B cell (primary cell): ENCODE measurements at regions not wholly inside any gene's neighbourhood (a gene's known extent, or its start where the extent isn't known, plus 50 kb on each side); places are given as distances from the start of the nearest gene placed in this dataset.
"Not testable (repeated sequence)": the region's sequence is repeated elsewhere in the genome, so short reads cannot be mapped to it uniquely, and the experiment has no call there.

Experiments used
- ATAC-seq: fragments of 200-7000 bp; cut with Tn5 transposase; one replicate; pipeline ENCODE4 v1.10.0; 2021; ENCODE audit warnings: low read depth, mild to moderate bottlenecking, moderate number of reproducible peaks, moderate library complexity
- CTCF ChIA-PET: fragments of 350-600 bp; sonication (Branson Sonifier 250); formaldehyde crosslinking; loops from one replicate; lab custom pipeline; 2021; ENCODE audit warnings: antibody characterized with exemption, inconsistent platforms; lab: Charles Lee
- POLR2A ChIA-PET: fragments of 350-600 bp; sonication (Branson Sonifier 250); formaldehyde crosslinking; loops from one replicate; lab custom pipeline; 2021; ENCODE audit warnings: antibody characterized with exemption; lab: Charles Lee
- DNase-seq: peaks from one replicate; pipeline ENCODE4 v3.0.0; 2013
- H2AFZ ChIP-seq: 2 replicates; pipeline ENCODE4 v1.6.1; 2012; ENCODE audit warnings: mild to moderate bottlenecking, low read depth, low read length; ENCODE audit not compliant: insufficient read depth, poor library complexity, severe bottlenecking
- H3K27ac ChIP-seq, 2 donors: 1 replicate in 1 of 2; 2 replicates in 1 of 2; pipeline ENCODE4 v1.5.1; 2012 to 2013; ENCODE audit warnings: low read length in 2 of 2, mild to moderate bottlenecking in 2 of 2, moderate library complexity in 1 of 2
- H3K27me3 ChIP-seq, 4 experiments: fragments of 200-600 bp in 1 of 4; sonication (generic) in 1 of 4; replicated peaks in 1 of 4; 1 replicate in 2 of 4; 2 replicates in 2 of 4; pipeline versions ENCODE4 v1.6.1 to v1.7.0; 2013 to 2016; ENCODE audit warnings: low read length in 3 of 4, mild to moderate bottlenecking in 2 of 4, mixed read lengths in 1 of 4, moderate library complexity in 1 of 4; ENCODE audit not compliant: insufficient read depth in 4 of 4, control insufficient read depth in 3 of 4; ENCODE audit errors: control extremely low read depth in 1 of 4
- H3K36me3 ChIP-seq, 2 experiments: replicated peaks in 1 of 2; 1 replicate in 1 of 2; 2 replicates in 1 of 2; pipeline versions ENCODE4 v1.6.1 to v1.7.1; 2013; ENCODE audit warnings: low read length in 1 of 2; ENCODE audit not compliant: insufficient read depth in 2 of 2, control insufficient read depth in 1 of 2; ENCODE audit errors: control extremely low read depth in 1 of 2, extremely low read depth in 1 of 2
- H3K4me1 ChIP-seq, 2 donors: fragments of 200-600 bp in 1 of 2; sonication (generic) in 1 of 2; 1 replicate in 1 of 2; 2 replicates in 1 of 2; pipeline versions ENCODE4 v1.5.1 to v1.6.1; 2013 to 2017; ENCODE audit warnings: low read length in 2 of 2; ENCODE audit not compliant: control insufficient read depth in 2 of 2, insufficient read depth in 2 of 2
- H3K4me2 ChIP-seq: replicated peaks from 2 replicates; pipeline ENCODE3; 2012; ENCODE audit warnings: mild to moderate bottlenecking, low read depth, low read length; ENCODE audit not compliant: poor library complexity, severe bottlenecking
- H3K4me3 ChIP-seq, 5 experiments: fragments of 200-600 bp in 1 of 5; sonication (generic) in 1 of 5; 1 replicate in 3 of 5; 2 replicates in 2 of 5; pipeline versions ENCODE4 v1.5.1 to v1.7.0; 2011 to 2016; ENCODE audit warnings: low read length in 4 of 5, mild to moderate bottlenecking in 4 of 5, low read depth in 2 of 5, control low read depth in 1 of 5, moderate library complexity in 1 of 5; ENCODE audit not compliant: insufficient read depth in 1 of 5; ENCODE audit errors: control extremely low read depth in 1 of 5, extremely low read depth in 1 of 5
- H3K79me2 ChIP-seq: fragments of 200-600 bp; sonication (generic); one replicate; pipeline ENCODE4 v1.6.0; 2016; ENCODE audit warnings: low read length; ENCODE audit not compliant: control insufficient read depth, insufficient read depth
- H3K9ac ChIP-seq: fragments of 200-600 bp; sonication (generic); 2 replicates; pipeline ENCODE4 v1.6.1; 2017; ENCODE audit warnings: mild to moderate bottlenecking, low read length, moderate library complexity
- H3K9me3 ChIP-seq, 3 donors: one replicate each; pipeline versions ENCODE4 v1.6.1 to v1.7.1; 2013; ENCODE audit warnings: low read length in 2 of 3; ENCODE audit not compliant: control insufficient read depth in 2 of 3, insufficient read depth in 1 of 3; ENCODE audit errors: control extremely low read depth in 1 of 3
- H4K20me1 ChIP-seq: 2 replicates; pipeline ENCODE4 v1.6.0; 2012; ENCODE audit warnings: mild to moderate bottlenecking, low read length; ENCODE audit not compliant: insufficient read depth, control insufficient read depth, poor library complexity, severe bottlenecking
- H3K27ac Mint-ChIP-seq: one replicate; pipeline ENCODE4 v1.8.0; 2021; ENCODE audit warnings: mixed read lengths
- H3K27me3 Mint-ChIP-seq: one replicate; pipeline ENCODE4 v1.8.0; 2021; ENCODE audit warnings: mixed read lengths
- H3K4me1 Mint-ChIP-seq: one replicate; pipeline ENCODE4 v1.8.0; 2021; ENCODE audit warnings: mixed read lengths
- H3K4me3 Mint-ChIP-seq: one replicate; pipeline ENCODE4 v1.8.0; 2021; ENCODE audit warnings: mixed read lengths
- H3K9me3 Mint-ChIP-seq: one replicate; pipeline ENCODE4 v1.8.0; 2022; ENCODE audit warnings: mixed read lengths; ENCODE audit not compliant: insufficient read depth
- EZH2 ChIP-seq: IDR thresholded peaks from 2 replicates; pipeline ENCODE4 v1.6.1; 2012; ENCODE audit warnings: borderline replicate concordance, low read depth, mild to moderate bottlenecking, moderate library complexity, low read length; ENCODE audit not compliant: insufficient read depth, poor library complexity, severe bottlenecking
- WGBS: methylation state at CpG from one replicate; pipeline ENCODE4 v1.1.5; 2013; ENCODE audit warnings: missing lambda C conversion rate; ENCODE audit not compliant: insufficient coverage; 5-methylcytosine and 5-hydroxymethylcytosine counted together
- intact Hi-C: fragments of 100-400 bp; cut with micrococcal nuclease; formaldehyde crosslinking; loops from one replicate; pipeline ENCODE4 v1.10.0; 2022
- TF ChIP-seq, protein P1 (sequence below): fragments of 200-600 bp; IDR thresholded peaks from one replicate; pipeline ENCODE4 v1.8.0; 2022; ENCODE audit warnings: antibody characterized with exemption, mild to moderate bottlenecking

DNA sequence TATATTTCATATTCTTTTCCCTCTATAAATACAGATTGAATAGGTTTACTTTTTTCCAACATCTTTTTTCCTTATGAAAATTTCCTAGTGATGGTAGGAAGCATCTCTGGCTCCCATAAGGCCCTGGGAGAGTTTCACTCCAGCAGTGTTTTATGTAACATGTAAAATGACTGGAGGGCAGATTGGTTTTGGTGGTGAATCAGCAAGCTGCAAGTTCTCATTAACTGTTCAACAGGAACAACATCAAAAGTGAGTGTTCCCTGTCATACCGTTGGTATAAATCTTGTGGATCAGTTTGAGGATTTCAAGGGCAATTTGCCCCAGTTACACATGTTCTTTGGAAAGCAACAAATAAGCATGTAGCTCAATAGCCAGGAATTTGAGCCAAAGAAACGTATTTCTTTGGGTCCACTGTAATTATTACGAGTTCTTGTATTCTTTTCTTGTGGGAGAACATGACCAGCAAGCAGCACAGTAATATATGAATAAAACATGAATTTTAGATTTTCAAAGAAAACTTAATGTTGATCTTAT lies 345.7 kb downstream of the SV2B start:
- POLR2A ChIA-PET: no interaction called here
- Histone ChIP-seq H4K20me1 (no peaks in the 10 kb centered on the region), H3K4me3 (no peak overlapping the region), H2AFZ (no peak overlapping the region), H3K4me2 (no peak overlapping the region), H3K27me3 (no peaks in the 10 kb centered on the region), H3K9me3 (no peaks in the 10 kb centered on the region), H3K27ac (no peak overlapping the region), H3K36me3 (no peaks in the 10 kb centered on the region), H3K4me1 (no peaks in the 10 kb centered on the region), H3K9ac (no peak overlapping the region), H3K79me2 (no peaks in the 10 kb centered on the region)
- Mint-ChIP-seq H3K9me3 (peaks cover 2% of the 10 kb centered on the region), H3K4me1 (no peaks in the 10 kb centered on the region), H3K27me3 (peaks cover 3% of the 10 kb centered on the region), H3K4me3 (no peak overlapping the region), H3K27ac (no peak overlapping the region)
- CTCF ChIA-PET: no interaction called here
- no peak for ATAC-seq
- intact Hi-C loops: no loop called here
- TF ChIP-seq EZH2: no peak
- TF ChIP-seq, protein P1, sequence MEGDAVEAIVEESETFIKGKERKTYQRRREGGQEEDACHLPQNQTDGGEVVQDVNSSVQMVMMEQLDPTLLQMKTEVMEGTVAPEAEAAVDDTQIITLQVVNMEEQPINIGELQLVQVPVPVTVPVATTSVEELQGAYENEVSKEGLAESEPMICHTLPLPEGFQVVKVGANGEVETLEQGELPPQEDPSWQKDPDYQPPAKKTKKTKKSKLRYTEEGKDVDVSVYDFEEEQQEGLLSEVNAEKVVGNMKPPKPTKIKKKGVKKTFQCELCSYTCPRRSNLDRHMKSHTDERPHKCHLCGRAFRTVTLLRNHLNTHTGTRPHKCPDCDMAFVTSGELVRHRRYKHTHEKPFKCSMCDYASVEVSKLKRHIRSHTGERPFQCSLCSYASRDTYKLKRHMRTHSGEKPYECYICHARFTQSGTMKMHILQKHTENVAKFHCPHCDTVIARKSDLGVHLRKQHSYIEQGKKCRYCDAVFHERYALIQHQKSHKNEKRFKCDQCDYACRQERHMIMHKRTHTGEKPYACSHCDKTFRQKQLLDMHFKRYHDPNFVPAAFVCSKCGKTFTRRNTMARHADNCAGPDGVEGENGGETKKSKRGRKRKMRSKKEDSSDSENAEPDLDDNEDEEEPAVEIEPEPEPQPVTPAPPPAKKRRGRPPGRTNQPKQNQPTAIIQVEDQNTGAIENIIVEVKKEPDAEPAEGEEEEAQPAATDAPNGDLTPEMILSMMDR: no peak
- DNase-seq: no peak
- 17% methylated on average over 1 of the region's 3 CpGs for WGBS

DNA sequence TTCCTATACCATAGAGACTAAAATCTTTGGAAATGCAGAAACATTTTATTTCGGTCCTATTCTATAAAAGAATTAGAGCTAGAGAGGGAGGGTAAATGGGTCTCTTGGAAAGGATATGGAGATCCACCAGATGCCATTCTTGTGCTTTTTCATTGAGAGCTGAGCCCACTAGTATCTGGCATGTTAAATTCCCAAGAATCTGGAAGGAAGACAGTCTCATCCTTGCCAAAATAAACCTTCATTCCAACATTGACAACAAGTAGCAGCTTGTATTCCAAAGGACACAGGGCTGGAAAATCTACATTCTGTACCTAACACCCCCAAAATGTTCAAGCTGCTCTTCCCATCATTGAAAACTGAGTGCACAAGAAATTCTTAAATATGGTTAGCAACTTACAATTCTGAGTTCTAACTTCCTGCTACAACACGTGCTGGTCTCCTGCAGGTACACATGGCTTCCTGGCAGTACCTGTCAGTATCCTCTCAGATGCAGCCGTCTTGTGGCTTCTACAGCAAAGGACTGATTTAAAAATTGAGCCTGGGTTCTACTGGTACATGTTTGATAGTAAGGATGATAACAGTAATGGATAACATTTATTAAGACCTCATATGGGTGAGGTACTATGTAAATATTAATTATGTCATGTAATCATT lies 348.1 kb downstream of the SV2B start:
- WGBS: 0% methylated on average over 1 of the region's 3 CpGs
- no peak overlapping the region for H3K4me2 ChIP-seq
- H3K4me1 ChIP-seq: no peaks in the 10 kb centered on the region
- H3K4me3 ChIP-seq: no peak overlapping the region
- H3K27me3 ChIP-seq: no peaks in the 10 kb centered on the region
- intact Hi-C loops: no loop called here
- no peak overlapping the region for H3K4me3 Mint-ChIP-seq
- peaks cover 9% of the 10 kb centered on the region for H3K9me3 Mint-ChIP-seq
- no peaks in the 10 kb centered on the region for H3K4me1 Mint-ChIP-seq
- no peak for ATAC-seq
- H3K27ac Mint-ChIP-seq: no peak overlapping the region
- H3K36me3 ChIP-seq: no peaks in the 10 kb centered on the region
- H4K20me1 ChIP-seq: no peaks in the 10 kb centered on the region
- H3K9ac ChIP-seq: no peak overlapping the region
- DNase-seq: no peak
- no peaks in the 10 kb centered on the region for H3K9me3 ChIP-seq
- H3K27me3 Mint-ChIP-seq: peaks cover 3% of the 10 kb centered on the region
- no peaks in the 10 kb centered on the region for H3K79me2 ChIP-seq
- H3K27ac ChIP-seq: no peak overlapping the region
- no peak overlapping the region for H2AFZ ChIP-seq
- CTCF ChIA-PET: no interaction called here
- TF ChIP-seq EZH2: no peak
- TF ChIP-seq, protein P1: no peak
- POLR2A ChIA-PET: no interaction called here

DNA sequence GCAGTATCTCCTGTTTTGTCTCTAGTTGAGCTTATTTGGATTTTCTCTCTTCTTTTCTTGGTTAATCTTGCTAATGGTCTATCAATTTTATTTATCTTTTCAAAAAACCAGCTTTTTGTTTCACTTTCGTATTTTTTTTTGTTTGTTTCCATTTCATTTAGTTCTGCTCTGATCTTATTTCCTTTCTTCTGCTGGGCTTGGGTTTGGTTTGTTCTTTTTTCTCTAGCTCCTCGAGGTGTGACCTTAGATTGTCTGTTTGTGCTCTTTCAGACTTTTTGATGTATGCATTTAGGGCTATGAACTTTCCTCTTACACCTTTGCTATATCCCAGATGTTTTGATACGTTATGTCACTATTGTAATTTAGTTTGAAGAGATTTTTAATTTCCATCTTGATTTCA lies 353.3 kb downstream of the SV2B start:
- H3K4me2 ChIP-seq, ATAC-seq, H3K79me2 ChIP-seq, H3K4me3 ChIP-seq, H3K4me1 Mint-ChIP-seq, H3K27ac ChIP-seq, H3K9ac ChIP-seq, intact Hi-C loops, H3K9me3 ChIP-seq, H3K36me3 ChIP-seq, H3K4me3 Mint-ChIP-seq, H3K27ac Mint-ChIP-seq, H3K27me3 ChIP-seq, H4K20me1 ChIP-seq, DNase-seq, CTCF ChIA-PET, H2AFZ ChIP-seq, H3K4me1 ChIP-seq, H3K27me3 Mint-ChIP-seq, POLR2A ChIA-PET: not testable (repeated sequence)
- WGBS: no CpG with 5 or more reads among the region's 3 CpGs
- peaks cover 14% of the 10 kb centered on the region for H3K9me3 Mint-ChIP-seq
